A673 (cell line): ENCODE measurements at regions not wholly inside any gene's neighbourhood (a gene's known extent, or its start where the extent isn't known, plus 50 kb on each side); places are given as distances from the start of the nearest gene placed in this dataset.

ENCODE experiments used
- EZH2 ChIP-seq: fragments of 200-600 bp; sonication (generic); IDR thresholded peaks from 2 replicates; pipeline ENCODE4 v1.6.1; 2017; ENCODE audit warnings: borderline replicate concordance, low read depth, mild to moderate bottlenecking, mixed read lengths, antibody characterized with exemption, low read length; ENCODE audit not compliant: poor library complexity, severe bottlenecking
- TF ChIP-seq, protein P1 (sequence below): fragments of 300-800, 200-600 bp; sonication (generic); conservative IDR thresholded peaks from 2 replicates; pipeline ENCODE4 v1.5.1; 2017; ENCODE audit warnings: low read depth, mild to moderate bottlenecking, antibody characterized with exemption, low read length, moderate library complexity, mixed read lengths

GRCh38 chr20:24818056-24818455 lies 131.0 kb upstream of the CST7 start:
- TF ChIP-seq, protein P1, sequence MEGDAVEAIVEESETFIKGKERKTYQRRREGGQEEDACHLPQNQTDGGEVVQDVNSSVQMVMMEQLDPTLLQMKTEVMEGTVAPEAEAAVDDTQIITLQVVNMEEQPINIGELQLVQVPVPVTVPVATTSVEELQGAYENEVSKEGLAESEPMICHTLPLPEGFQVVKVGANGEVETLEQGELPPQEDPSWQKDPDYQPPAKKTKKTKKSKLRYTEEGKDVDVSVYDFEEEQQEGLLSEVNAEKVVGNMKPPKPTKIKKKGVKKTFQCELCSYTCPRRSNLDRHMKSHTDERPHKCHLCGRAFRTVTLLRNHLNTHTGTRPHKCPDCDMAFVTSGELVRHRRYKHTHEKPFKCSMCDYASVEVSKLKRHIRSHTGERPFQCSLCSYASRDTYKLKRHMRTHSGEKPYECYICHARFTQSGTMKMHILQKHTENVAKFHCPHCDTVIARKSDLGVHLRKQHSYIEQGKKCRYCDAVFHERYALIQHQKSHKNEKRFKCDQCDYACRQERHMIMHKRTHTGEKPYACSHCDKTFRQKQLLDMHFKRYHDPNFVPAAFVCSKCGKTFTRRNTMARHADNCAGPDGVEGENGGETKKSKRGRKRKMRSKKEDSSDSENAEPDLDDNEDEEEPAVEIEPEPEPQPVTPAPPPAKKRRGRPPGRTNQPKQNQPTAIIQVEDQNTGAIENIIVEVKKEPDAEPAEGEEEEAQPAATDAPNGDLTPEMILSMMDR, result no peak
- TF ChIP-seq EZH2, result no peak
